Upper lobe of left lung (tissue), 4 donors: ENCODE measurements at regions not wholly inside any gene's neighbourhood (a gene's known extent, or its start where the extent isn't known, plus 50 kb on each side); places are given as distances from the start of the nearest gene placed in this dataset.

Source experiments
- EP300 ChIP-seq, 4 donors: sonication (generic); formaldehyde crosslinking; IDR thresholded peaks; one replicate each; pipeline ENCODE4 v1.5.1; 2017; ENCODE audit warnings: antibody characterized with exemption in 4 of 4, control low read depth in 2 of 4
- POLR2AphosphoS5 ChIP-seq, 2 donors: sonication (generic); formaldehyde crosslinking; IDR thresholded peaks; one replicate each; pipeline ENCODE4 v1.5.1; 2017; ENCODE audit warnings: antibody characterized with exemption in 2 of 2
- TF ChIP-seq, protein P1 (sequence below), 6 experiments: fragments of 450-650 bp in 4 of 6; fragments of 200-600 bp in 2 of 6; sonication (generic) in 2 of 6; IDR thresholded peaks; one replicate each; pipeline ENCODE4 v1.5.1; 2016 to 2019; ENCODE audit warnings: antibody characterized with exemption in 6 of 6

DNA sequence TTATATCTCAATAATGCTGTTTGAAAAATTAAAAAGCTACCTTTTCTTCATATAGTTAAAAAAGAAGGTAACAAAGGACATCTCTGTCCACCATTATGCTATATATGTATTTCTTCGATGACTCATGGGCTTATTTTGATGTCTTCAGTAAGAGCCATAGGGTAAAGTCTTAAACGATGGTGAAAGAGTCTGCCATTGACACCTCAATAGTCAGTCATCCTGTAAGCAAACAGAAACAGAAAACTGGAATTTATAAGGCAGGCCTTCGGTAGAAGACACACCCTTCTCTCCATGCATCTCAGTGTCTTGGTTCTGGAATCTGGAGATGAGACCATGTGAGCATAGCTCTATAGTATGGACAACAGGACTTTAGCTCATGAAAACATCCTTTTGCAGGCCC is 87.0 kb upstream of the ZNF462 start:
- TF ChIP-seq, protein P1, sequence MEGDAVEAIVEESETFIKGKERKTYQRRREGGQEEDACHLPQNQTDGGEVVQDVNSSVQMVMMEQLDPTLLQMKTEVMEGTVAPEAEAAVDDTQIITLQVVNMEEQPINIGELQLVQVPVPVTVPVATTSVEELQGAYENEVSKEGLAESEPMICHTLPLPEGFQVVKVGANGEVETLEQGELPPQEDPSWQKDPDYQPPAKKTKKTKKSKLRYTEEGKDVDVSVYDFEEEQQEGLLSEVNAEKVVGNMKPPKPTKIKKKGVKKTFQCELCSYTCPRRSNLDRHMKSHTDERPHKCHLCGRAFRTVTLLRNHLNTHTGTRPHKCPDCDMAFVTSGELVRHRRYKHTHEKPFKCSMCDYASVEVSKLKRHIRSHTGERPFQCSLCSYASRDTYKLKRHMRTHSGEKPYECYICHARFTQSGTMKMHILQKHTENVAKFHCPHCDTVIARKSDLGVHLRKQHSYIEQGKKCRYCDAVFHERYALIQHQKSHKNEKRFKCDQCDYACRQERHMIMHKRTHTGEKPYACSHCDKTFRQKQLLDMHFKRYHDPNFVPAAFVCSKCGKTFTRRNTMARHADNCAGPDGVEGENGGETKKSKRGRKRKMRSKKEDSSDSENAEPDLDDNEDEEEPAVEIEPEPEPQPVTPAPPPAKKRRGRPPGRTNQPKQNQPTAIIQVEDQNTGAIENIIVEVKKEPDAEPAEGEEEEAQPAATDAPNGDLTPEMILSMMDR (IDR thresholded peaks at IDR 0.05) = no peak
- TF ChIP-seq EP300 (IDR thresholded peaks at IDR 0.05) (no peak), POLR2AphosphoS5 (IDR thresholded peaks at IDR 0.05) (no peak)
